Neuron (in vitro differentiated cells): ENCODE measurements at regions not wholly inside any gene's neighbourhood (a gene's known extent, or its start where the extent isn't known, plus 50 kb on each side); places are given as distances from the start of the nearest gene placed in this dataset.
"Not testable (repeated sequence)": the region's sequence is repeated elsewhere in the genome, so short reads cannot be mapped to it uniquely, and the experiment has no call there.

Source experiments
- H2AFZ ChIP-seq: one replicate; pipeline ENCODE4 v1.6.1; 2013; ENCODE audit warnings: low read depth, mild to moderate bottlenecking, inconsistent platforms, low read length, moderate library complexity
- H3K27me3 ChIP-seq: one replicate; pipeline ENCODE4 v1.6.1; 2013; ENCODE audit warnings: low read length; ENCODE audit not compliant: insufficient read depth
- H3K36me3 ChIP-seq: one replicate; pipeline ENCODE4 v1.6.1; 2013; ENCODE audit warnings: low read length; ENCODE audit not compliant: insufficient read depth
- H3K4me1 ChIP-seq: one replicate; pipeline ENCODE4 v1.6.1; 2013; ENCODE audit warnings: low read length; ENCODE audit not compliant: insufficient read depth
- H3K4me3 ChIP-seq: 2 replicates; pipeline ENCODE4 v1.5.1; 2013; ENCODE audit warnings: mild to moderate bottlenecking, low read length, moderate library complexity
- H3K9me3 ChIP-seq: one replicate; pipeline ENCODE4 v1.6.1; 2013; ENCODE audit warnings: low read length

- Histone ChIP-seq H2AFZ (no peak overlapping the region), H3K4me1 (no peaks in the 10 kb centered on the region), H3K4me3 (no peak overlapping the region), H3K36me3 (no peaks in the 10 kb centered on the region), H3K27me3 (no peaks in the 10 kb centered on the region), H3K9me3 (no peaks in the 10 kb centered on the region)
Observed at GRCh38 chr5:87182649-87183048, 85.0 kb upstream of the RASA1 start.

- Histone ChIP-seq H3K27me3 (no peaks in the 10 kb centered on the region), H3K4me1 (no peaks in the 10 kb centered on the region), H3K36me3 (no peaks in the 10 kb centered on the region), H2AFZ (no peak overlapping the region), H3K4me3 (no peak overlapping the region), H3K9me3 (no peaks in the 10 kb centered on the region)
Observed at GRCh38 chr5:87183896-87184295, 83.8 kb upstream of the RASA1 start.

- H3K4me1 ChIP-seq = no peaks in the 10 kb centered on the region
- no peaks in the 10 kb centered on the region for H3K36me3 ChIP-seq
Observed at GRCh38 chr5:87184605-87185004, 83.1 kb upstream of the RASA1 start.

GRCh38 chr5:87185838-87186237, 81.8 kb upstream of the RASA1 start:
- no peaks in the 10 kb centered on the region for H3K36me3 ChIP-seq
- no peaks in the 10 kb centered on the region for H3K27me3 ChIP-seq

More at GRCh38 chr5:87184605-87185004, 83.1 kb upstream of the RASA1 start:
- H3K4me3 ChIP-seq = no peak overlapping the region
- no peaks in the 10 kb centered on the region for H3K9me3 ChIP-seq
- H3K27me3 ChIP-seq = no peaks in the 10 kb centered on the region
- no peak overlapping the region for H2AFZ ChIP-seq

GRCh38 chr5:87188391-87188790, 79.3 kb upstream of the RASA1 start:
- Histone ChIP-seq H3K4me3 (no peak overlapping the region), H3K36me3 (no peaks in the 10 kb centered on the region), H3K27me3 (no peaks in the 10 kb centered on the region), H3K9me3 (no peaks in the 10 kb centered on the region), H2AFZ (no peak overlapping the region), H3K4me1 (no peaks in the 10 kb centered on the region)

More at GRCh38 chr5:87185838-87186237, 81.8 kb upstream of the RASA1 start:
- Histone ChIP-seq H3K9me3 (no peaks in the 10 kb centered on the region), H2AFZ (no peak overlapping the region), H3K4me3 (no peak overlapping the region), H3K4me1 (no peaks in the 10 kb centered on the region)

GRCh38 chr5:87190041-87190440, 77.6 kb upstream of the RASA1 start:
- H3K4me3 ChIP-seq = no peak overlapping the region
- H3K4me1 ChIP-seq = no peaks in the 10 kb centered on the region
- no peaks in the 10 kb centered on the region for H3K36me3 ChIP-seq
- no peaks in the 10 kb centered on the region for H3K27me3 ChIP-seq
- no peaks in the 10 kb centered on the region for H3K9me3 ChIP-seq
- H2AFZ ChIP-seq = no peak overlapping the region

GRCh38 chr5:87190687-87191086, 77.0 kb upstream of the RASA1 start:
- H3K4me3 ChIP-seq = no peak overlapping the region
- no peaks in the 10 kb centered on the region for H3K27me3 ChIP-seq
- H3K36me3 ChIP-seq = no peaks in the 10 kb centered on the region
- no peak overlapping the region for H2AFZ ChIP-seq
- no peaks in the 10 kb centered on the region for H3K4me1 ChIP-seq
- H3K9me3 ChIP-seq = no peaks in the 10 kb centered on the region

- no peak overlapping the region for H2AFZ ChIP-seq
Observed at GRCh38 chr5:87191645-87192044, 76.0 kb upstream of the RASA1 start.

GRCh38 chr5:87195104-87195591, 72.5 kb upstream of the RASA1 start:
- no peaks in the 10 kb centered on the region for H3K27me3 ChIP-seq
- H3K4me3 ChIP-seq = no peak overlapping the region
- H2AFZ ChIP-seq = no peak overlapping the region
- H3K9me3 ChIP-seq = no peaks in the 10 kb centered on the region
- H3K4me1 ChIP-seq = no peaks in the 10 kb centered on the region
- H3K36me3 ChIP-seq = no peaks in the 10 kb centered on the region

More at GRCh38 chr5:87191645-87192044, 76.0 kb upstream of the RASA1 start:
- Histone ChIP-seq H3K4me3 (no peak overlapping the region), H3K27me3 (no peaks in the 10 kb centered on the region), H3K4me1 (no peaks in the 10 kb centered on the region), H3K9me3 (no peaks in the 10 kb centered on the region), H3K36me3 (no peaks in the 10 kb centered on the region)

- H3K27me3 ChIP-seq = no peaks in the 10 kb centered on the region
- no peaks in the 10 kb centered on the region for H3K36me3 ChIP-seq
- H3K9me3 ChIP-seq = no peaks in the 10 kb centered on the region
- H3K4me3 ChIP-seq = no peak overlapping the region
- H2AFZ ChIP-seq = no peak overlapping the region
- no peaks in the 10 kb centered on the region for H3K4me1 ChIP-seq
Observed at GRCh38 chr5:87195616-87196015, 72.1 kb upstream of the RASA1 start.

- Histone ChIP-seq H2AFZ (no peak overlapping the region), H3K9me3 (no peaks in the 10 kb centered on the region), H3K36me3 (no peaks in the 10 kb centered on the region), H3K27me3 (no peaks in the 10 kb centered on the region), H3K4me3 (no peak overlapping the region), H3K4me1 (no peaks in the 10 kb centered on the region)
Observed at GRCh38 chr5:87198010-87198409, 69.7 kb upstream of the RASA1 start.

GRCh38 chr5:87199246-87199645, 68.4 kb upstream of the RASA1 start:
- H3K4me3 ChIP-seq, H3K36me3 ChIP-seq, H3K27me3 ChIP-seq, H2AFZ ChIP-seq, H3K4me1 ChIP-seq, H3K9me3 ChIP-seq: not testable (repeated sequence)

- not testable (repeated sequence) for H3K4me3 ChIP-seq, H3K36me3 ChIP-seq, H3K4me1 ChIP-seq, H2AFZ ChIP-seq, H3K9me3 ChIP-seq, H3K27me3 ChIP-seq
Observed at GRCh38 chr5:87199704-87200103, 68.0 kb upstream of the RASA1 start.

GRCh38 chr5:87210076-87210475, 57.6 kb upstream of the RASA1 start:
- Histone ChIP-seq H3K4me3 (no peak overlapping the region), H3K4me1 (no peaks in the 10 kb centered on the region), H3K9me3 (no peaks in the 10 kb centered on the region), H3K36me3 (no peaks in the 10 kb centered on the region), H3K27me3 (no peaks in the 10 kb centered on the region), H2AFZ (no peak overlapping the region)
